GM18520 (cell line): ENCODE measurements at regions not wholly inside any gene's neighbourhood (a gene's known extent, or its start where the extent isn't known, plus 50 kb on each side); places are given as distances from the start of the nearest gene placed in this dataset.

Source experiments
- ATAC-seq: cut with Tn5 transposase; IDR thresholded peaks from one replicate; pipeline ENCODE4 v1.9.1; 2021; ENCODE audit not compliant: unreplicated experiment

- no peak for ATAC-seq
Observed at GRCh38 chr18:40925071-40925541, 1029.9 kb upstream of the PIK3C3 start.

GRCh38 chr18:40921845-40922629 lies 1033.0 kb upstream of the PIK3C3 start:
- no peak for ATAC-seq

GRCh38 chr18:40917056-40917455 lies 1038.0 kb upstream of the PIK3C3 start:
- no peak for ATAC-seq

- ATAC-seq, result no peak
Observed at GRCh38 chr18:40915724-40916123, 1039.3 kb upstream of the PIK3C3 start.

GRCh38 chr18:40911582-40912254 lies 1043.3 kb upstream of the PIK3C3 start:
- ATAC-seq, result no peak

- ATAC-seq, result no peak
Observed at GRCh38 chr18:40911041-40911440, 1044.0 kb upstream of the PIK3C3 start.

GRCh38 chr18:40907842-40908241 lies 1047.2 kb upstream of the PIK3C3 start:
- no peak for ATAC-seq

GRCh38 chr18:40904295-40904694 lies 1050.7 kb upstream of the PIK3C3 start:
- no peak for ATAC-seq

GRCh38 chr18:40902436-40902835 lies 1052.6 kb upstream of the PIK3C3 start:
- ATAC-seq, result no peak

GRCh38 chr18:40897884-40898283 lies 1057.2 kb upstream of the PIK3C3 start:
- ATAC-seq, result no peak

GRCh38 chr18:40883271-40883670 lies 1071.8 kb upstream of the PIK3C3 start:
- no peak for ATAC-seq

- no peak for ATAC-seq
Observed at GRCh38 chr18:40882468-40882867, 1072.6 kb upstream of the PIK3C3 start.

GRCh38 chr18:40878371-40878770 lies 1076.7 kb upstream of the PIK3C3 start:
- ATAC-seq, result no peak

- no peak for ATAC-seq
Observed at GRCh38 chr18:40877096-40877495, 1077.9 kb upstream of the PIK3C3 start.

- no peak for ATAC-seq
Observed at GRCh38 chr18:40875101-40875615, 1079.9 kb upstream of the PIK3C3 start.

- no peak for ATAC-seq
Observed at GRCh38 chr18:40874233-40874632, 1080.8 kb upstream of the PIK3C3 start.

GRCh38 chr18:40868110-40868858 lies 1086.8 kb upstream of the PIK3C3 start:
- no peak for ATAC-seq

GRCh38 chr18:40867459-40867858 lies 1087.6 kb upstream of the PIK3C3 start:
- ATAC-seq, result no peak

- no peak for ATAC-seq
Observed at GRCh38 chr18:40866968-40867367, 1088.1 kb upstream of the PIK3C3 start.

- no peak for ATAC-seq
Observed at GRCh38 chr18:40866013-40866645, 1088.9 kb upstream of the PIK3C3 start.

- ATAC-seq, result no peak
Observed at GRCh38 chr18:40864846-40865245, 1090.2 kb upstream of the PIK3C3 start.
